Heart right ventricle (tissue), 16 donors: ENCODE measurements at regions not wholly inside any gene's neighbourhood (a gene's known extent, or its start where the extent isn't known, plus 50 kb on each side); places are given as distances from the start of the nearest gene placed in this dataset.

Source experiments
- ATAC-seq, 8 donors: fragments of 200-7000 bp; cut with Tn5 transposase; one replicate each; pipeline ENCODE4 v1.9.1; 2020; ENCODE audit warnings: mild to moderate bottlenecking in 8 of 8, moderate library complexity in 8 of 8, moderate number of reproducible peaks in 1 of 8
- DNase-seq, 2 donors: peaks; one replicate each; pipeline ENCODE4 v3.0.0-alpha.2; 2020
- H3K27ac ChIP-seq, 10 donors: fragments of 200-600 bp; sonication (generic) in 2 of 10; one replicate each; pipeline versions ENCODE4 v1.5.0 to v1.8.0; 2020 to 2022; ENCODE audit warnings: mild to moderate bottlenecking in 3 of 10
- H3K27me3 ChIP-seq, 7 donors: fragments of 200-600 bp; one replicate each; pipeline ENCODE4 v1.8.0; 2021 to 2022; ENCODE audit warnings: mild to moderate bottlenecking in 2 of 7
- H3K36me3 ChIP-seq, 9 donors: fragments of 200-600 bp; sonication (generic) in 1 of 9; one replicate each; pipeline versions ENCODE4 v1.5.0 to v1.8.0; 2020 to 2022; ENCODE audit warnings: mild to moderate bottlenecking in 2 of 9
- H3K4me1 ChIP-seq, 9 donors: fragments of 200-600 bp; sonication (generic) in 1 of 9; one replicate each; pipeline versions ENCODE4 v1.5.0 to v1.8.0; 2020 to 2022; ENCODE audit warnings: mild to moderate bottlenecking in 4 of 9
- H3K4me3 ChIP-seq, 10 donors: fragments of 200-600 bp; sonication (generic) in 2 of 10; one replicate each; pipeline versions ENCODE4 v1.5.0 to v1.8.0; 2020 to 2022; ENCODE audit warnings: mild to moderate bottlenecking in 7 of 10, moderate library complexity in 2 of 10
- H3K9me3 ChIP-seq, 11 donors: fragments of 200-600 bp in 10 of 11; sonication (generic) in 2 of 11; one replicate each; pipeline versions ENCODE4 v1.5.0 to v1.8.0; 2013 to 2022; ENCODE audit warnings: mild to moderate bottlenecking in 2 of 11, control low read depth in 1 of 11, moderate library complexity in 1 of 11
- WGBS, 2 donors: extraction: QIAGEN DNeasy Blood & Tissue Kit; methylation state at CpG; one replicate each; pipeline ENCODE4 v1.1.7; 2013; ENCODE audit warnings: inconsistent platforms in 1 of 2; 5-methylcytosine and 5-hydroxymethylcytosine counted together
- intact Hi-C, 10 donors: fragments of 100-400 bp; cut with DNase I; formaldehyde crosslinking; loops; one replicate each; pipeline versions ENCODE4 v1.11.1 to v1.14.2; 2022
- TF ChIP-seq, protein P1 (sequence below), 9 donors: fragments of 200-600 bp; sonication (generic) in 2 of 9; IDR thresholded peaks; one replicate each; pipeline versions ENCODE4 v1.5.0 to v1.8.0; 2021 to 2022; ENCODE audit warnings: antibody characterized with exemption in 9 of 9, mild to moderate bottlenecking in 5 of 9, moderate library complexity in 1 of 9
- donor health status: Arrhythmogenic right ventricular cardiomyopathy.
- donor health status: ischemic (EF 13 %, LVEDD 7.1; RV severe dilation, severe dysfunction).
- donor health status: healthy with polysubstance abuse.
- donor health status: DM: no; HTN: yes; CAD: no.
- donor health status: DM: no; HTN: no; CAD: no.
- donor health status: ischemic (EF 25% LVEDD 6.9; RV normal size, moderate dysfunction).
- donor health status: ischemic (EF 25% LVEDD 5.7; RV mildly dilated, moderate dysfunction).
- donor health status: healthy.
- donor health status: DM: yes; HTN: yes; CAD: no.
- donor health status: Ischemic cardiomyopathy.
- donor health status: ischemic (EF 35%, LVEDD 5.7; RV mildly dilated, moderate dysfunction).
- donor health status: nonischemic (EF 11% LVEDD 7.7; RV severe dilation, severe dysfunction).
- donor health status: DM: yes; HTN: yes; CAD: no.
- donor health status: PGD.
- donor health status: ischemic (EF 29% LVEDD 5.4; RV normal size, mild dysfunction).
- donor health status: nonischemic (EF 23%, LVEDD 6.1; RV moderate dilation, normal function).

DNA sequence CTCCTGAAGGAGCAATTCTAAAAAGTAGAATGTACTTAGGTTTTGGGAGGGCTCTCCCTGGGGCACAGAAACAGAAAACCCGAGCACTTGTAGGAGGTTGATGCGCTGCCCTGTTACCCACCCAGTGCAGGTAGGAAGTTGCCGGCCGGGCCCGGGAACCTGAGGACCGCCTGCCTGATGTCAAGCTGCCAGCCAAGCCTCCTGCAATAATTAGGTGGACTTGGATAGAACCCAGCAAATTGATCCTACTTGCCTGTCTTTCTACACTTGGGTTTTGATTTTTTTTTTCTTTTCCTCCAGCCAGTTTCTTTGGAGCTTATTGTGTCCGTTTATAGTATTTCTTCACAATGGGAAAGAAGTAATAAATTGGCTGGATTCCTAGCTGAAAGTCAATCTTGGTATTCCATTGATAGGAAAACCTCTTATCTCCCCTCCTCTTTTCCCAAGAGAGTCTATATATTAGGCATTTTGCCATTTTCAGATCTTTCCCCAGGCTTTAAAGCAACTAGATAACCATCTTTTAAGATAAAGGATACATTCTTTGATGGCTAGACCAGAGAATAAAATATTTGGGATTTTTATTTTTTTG is 78.3 kb upstream of the FYN start:
- H3K9me3 ChIP-seq, result no peaks in the 10 kb centered on the region
- WGBS, 2 donors, result 67% methylated on average over 7 of the region's 7 CpGs
- no peak overlapping the region for H3K4me3 ChIP-seq
- TF ChIP-seq, protein P1, sequence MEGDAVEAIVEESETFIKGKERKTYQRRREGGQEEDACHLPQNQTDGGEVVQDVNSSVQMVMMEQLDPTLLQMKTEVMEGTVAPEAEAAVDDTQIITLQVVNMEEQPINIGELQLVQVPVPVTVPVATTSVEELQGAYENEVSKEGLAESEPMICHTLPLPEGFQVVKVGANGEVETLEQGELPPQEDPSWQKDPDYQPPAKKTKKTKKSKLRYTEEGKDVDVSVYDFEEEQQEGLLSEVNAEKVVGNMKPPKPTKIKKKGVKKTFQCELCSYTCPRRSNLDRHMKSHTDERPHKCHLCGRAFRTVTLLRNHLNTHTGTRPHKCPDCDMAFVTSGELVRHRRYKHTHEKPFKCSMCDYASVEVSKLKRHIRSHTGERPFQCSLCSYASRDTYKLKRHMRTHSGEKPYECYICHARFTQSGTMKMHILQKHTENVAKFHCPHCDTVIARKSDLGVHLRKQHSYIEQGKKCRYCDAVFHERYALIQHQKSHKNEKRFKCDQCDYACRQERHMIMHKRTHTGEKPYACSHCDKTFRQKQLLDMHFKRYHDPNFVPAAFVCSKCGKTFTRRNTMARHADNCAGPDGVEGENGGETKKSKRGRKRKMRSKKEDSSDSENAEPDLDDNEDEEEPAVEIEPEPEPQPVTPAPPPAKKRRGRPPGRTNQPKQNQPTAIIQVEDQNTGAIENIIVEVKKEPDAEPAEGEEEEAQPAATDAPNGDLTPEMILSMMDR (IDR thresholded peaks at IDR 0.05), result no peak
- H3K4me1 ChIP-seq, result peaks cover 0 to 34% (median 21%) of the 10 kb centered on the region in 9 donors
- DNase-seq (no peak), ATAC-seq (peak in 1 of 8 donors; percentile 11)
- H3K27ac ChIP-seq, result peak overlapping the region in 4 of 10 donors; percentile 3 to 33 (median 20)
- intact Hi-C loops, result no loop called here
- H3K27me3 ChIP-seq, result no peaks in the 10 kb centered on the region
- H3K36me3 ChIP-seq, result no peaks in the 10 kb centered on the region

DNA sequence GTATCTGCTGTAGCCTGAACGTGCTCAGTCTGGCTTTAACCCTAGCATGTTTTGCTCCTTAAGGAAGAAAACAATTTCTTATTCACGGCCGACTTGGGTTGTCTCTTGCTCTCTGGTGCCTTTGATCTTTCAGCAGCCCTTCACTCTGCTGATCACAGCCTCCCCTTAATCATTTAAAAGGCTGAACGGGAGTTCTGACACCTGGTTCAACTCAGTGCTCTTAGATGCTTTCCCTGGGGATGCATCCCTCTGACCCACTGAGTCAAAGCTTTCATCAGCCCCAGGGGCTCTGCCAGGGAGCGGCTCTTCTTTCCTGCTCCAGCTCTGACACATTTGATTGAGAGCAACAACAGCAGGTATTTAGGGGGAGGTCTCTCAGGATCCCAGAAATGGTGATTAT is 79.0 kb upstream of the FYN start:
- TF ChIP-seq, protein P1 (IDR thresholded peaks at IDR 0.05), result no peak
- no peak for ATAC-seq
- H3K27ac ChIP-seq, result no peak overlapping the region
- no peak for DNase-seq
- H3K9me3 ChIP-seq, result no peaks in the 10 kb centered on the region
- H3K4me3 ChIP-seq, result no peak overlapping the region
- peaks cover 0 to 34% (median 21%) of the 10 kb centered on the region in 9 donors for H3K4me1 ChIP-seq
- WGBS, 2 donors, result 53% methylated on average over 5 of the region's 5 CpGs
- no peaks in the 10 kb centered on the region for H3K27me3 ChIP-seq
- intact Hi-C loops, result no loop called here
- H3K36me3 ChIP-seq, result no peaks in the 10 kb centered on the region

DNA sequence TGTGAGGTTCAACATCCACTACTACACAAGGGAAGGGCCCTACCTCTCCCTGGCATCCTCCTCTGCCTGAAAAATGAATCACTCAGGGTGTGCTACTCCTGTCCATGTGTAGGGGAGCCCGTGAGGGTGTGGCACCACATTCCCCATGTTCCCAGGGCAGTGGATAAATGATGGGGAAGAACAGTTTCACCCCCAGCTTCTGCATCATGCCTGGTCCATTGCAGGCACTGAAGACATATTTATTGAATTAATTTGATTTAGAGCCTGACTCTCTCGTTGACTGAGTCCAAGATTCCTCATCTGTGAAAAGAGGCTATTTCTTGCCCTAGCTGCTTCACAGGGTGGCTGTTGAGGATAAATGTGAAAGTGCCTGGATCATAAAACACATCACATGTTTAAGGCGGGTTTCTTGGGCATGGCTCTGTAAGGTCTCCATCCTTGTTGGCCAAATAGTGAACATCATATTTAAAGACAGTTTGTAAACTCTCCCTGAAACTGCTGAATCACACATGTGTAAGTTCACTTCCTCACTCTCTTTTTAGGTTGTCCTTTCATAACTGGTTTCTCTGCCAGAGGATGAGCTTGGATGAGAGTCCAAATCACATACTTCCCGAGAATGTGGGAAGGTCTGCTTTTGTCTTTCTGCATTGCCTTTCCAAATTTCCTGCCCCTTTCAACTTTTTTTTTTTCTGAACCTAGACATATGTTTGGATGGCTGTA is 79.7 kb upstream of the FYN start:
- Histone ChIP-seq H3K27me3 (no peaks in the 10 kb centered on the region), H3K9me3 (no peaks in the 10 kb centered on the region), H3K27ac (peak overlapping the region in 1 of 10 donors; percentile 10), H3K4me3 (no peak overlapping the region), H3K4me1 (peaks cover 0 to 34% (median 21%) of the 10 kb centered on the region in 9 donors), H3K36me3 (no peaks in the 10 kb centered on the region)
- 79 to 87% methylated on average over 4 of the region's 4 CpGs for WGBS, 2 donors
- DNase-seq (no peak), ATAC-seq (no peak)
- intact Hi-C loops, result no loop called here
- TF ChIP-seq, protein P1 (IDR thresholded peaks at IDR 0.05), result no peak

DNA sequence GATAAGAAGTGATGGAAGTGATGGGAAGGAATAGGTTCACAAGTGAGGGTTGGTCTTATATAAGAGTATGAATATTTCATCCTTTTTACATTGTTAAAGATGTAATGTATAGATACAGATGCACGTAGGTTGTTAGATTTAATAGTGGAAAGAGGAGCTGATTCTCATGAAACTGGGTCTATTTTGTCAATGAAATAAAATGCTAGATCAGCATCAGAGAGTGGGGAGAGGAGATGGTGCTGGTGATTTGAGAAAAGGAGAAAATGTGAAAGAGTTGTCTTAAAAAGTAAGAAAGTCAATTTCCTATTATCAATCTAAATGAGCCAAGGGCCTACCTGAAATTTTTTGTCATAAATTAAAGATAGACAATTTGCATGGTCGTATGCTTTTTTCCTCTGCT is 82.8 kb upstream of the FYN start:
- DNase-seq (no peak), ATAC-seq (no peak)

More for the DNA sequence above, 82.8 kb upstream of the FYN start:
- H3K27ac ChIP-seq, result no peak overlapping the region
- no peak overlapping the region for H3K4me3 ChIP-seq
- no peaks in the 10 kb centered on the region for H3K9me3 ChIP-seq
- WGBS, 2 donors, result 88 to 91% methylated on average over 2 of the region's 2 CpGs
- peaks cover 0 to 37% (median 13%) of the 10 kb centered on the region in 9 donors for H3K4me1 ChIP-seq
- H3K27me3 ChIP-seq, result peaks cover 0 to 3% (median 0%) of the 10 kb centered on the region in 7 donors
- intact Hi-C loops, result no loop called here
- H3K36me3 ChIP-seq, result no peaks in the 10 kb centered on the region
- TF ChIP-seq, protein P1 (IDR thresholded peaks at IDR 0.05), result no peak
